GM12872 (cell line): ENCODE measurements at regions not wholly inside any gene's neighbourhood (a gene's known extent, or its start where the extent isn't known, plus 50 kb on each side); places are given as distances from the start of the nearest gene placed in this dataset.

ENCODE experiments used
- TF ChIP-seq, protein P1 (sequence below): IDR thresholded peaks from 3 replicates; pipeline ENCODE4 v1.5.1; 2011; ENCODE audit warnings: low read depth, mild to moderate bottlenecking, low read length, moderate library complexity; ENCODE audit not compliant: insufficient read depth

- TF ChIP-seq, protein P1, sequence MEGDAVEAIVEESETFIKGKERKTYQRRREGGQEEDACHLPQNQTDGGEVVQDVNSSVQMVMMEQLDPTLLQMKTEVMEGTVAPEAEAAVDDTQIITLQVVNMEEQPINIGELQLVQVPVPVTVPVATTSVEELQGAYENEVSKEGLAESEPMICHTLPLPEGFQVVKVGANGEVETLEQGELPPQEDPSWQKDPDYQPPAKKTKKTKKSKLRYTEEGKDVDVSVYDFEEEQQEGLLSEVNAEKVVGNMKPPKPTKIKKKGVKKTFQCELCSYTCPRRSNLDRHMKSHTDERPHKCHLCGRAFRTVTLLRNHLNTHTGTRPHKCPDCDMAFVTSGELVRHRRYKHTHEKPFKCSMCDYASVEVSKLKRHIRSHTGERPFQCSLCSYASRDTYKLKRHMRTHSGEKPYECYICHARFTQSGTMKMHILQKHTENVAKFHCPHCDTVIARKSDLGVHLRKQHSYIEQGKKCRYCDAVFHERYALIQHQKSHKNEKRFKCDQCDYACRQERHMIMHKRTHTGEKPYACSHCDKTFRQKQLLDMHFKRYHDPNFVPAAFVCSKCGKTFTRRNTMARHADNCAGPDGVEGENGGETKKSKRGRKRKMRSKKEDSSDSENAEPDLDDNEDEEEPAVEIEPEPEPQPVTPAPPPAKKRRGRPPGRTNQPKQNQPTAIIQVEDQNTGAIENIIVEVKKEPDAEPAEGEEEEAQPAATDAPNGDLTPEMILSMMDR, result no peak
Measured at GRCh38 chr16:85344502-85345128, 232.3 kb upstream of the CIBAR2 start.

DNA sequence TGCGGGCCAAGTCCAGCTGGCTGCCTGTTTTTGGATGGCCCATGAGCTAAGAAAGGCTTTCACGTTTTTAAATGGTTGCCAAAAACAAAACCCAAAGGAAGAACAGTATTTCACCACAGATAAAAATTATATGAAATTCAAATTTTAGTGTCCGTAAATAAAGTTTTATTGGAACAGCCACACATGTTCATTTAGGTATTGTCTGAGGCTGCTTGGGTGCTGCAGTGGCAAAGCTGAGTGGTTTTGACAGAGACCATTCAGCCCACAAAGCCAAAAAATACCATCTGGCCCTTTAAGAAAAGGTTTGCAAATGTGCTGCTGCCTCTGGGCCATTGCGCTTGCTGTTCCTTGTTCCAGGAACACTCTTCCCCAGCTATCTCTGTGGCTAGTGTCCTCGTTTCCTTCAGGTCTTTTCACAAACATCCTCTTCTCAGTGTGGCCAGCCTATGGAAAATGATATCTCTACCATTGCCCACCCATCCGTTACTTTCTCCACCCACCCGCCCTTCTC, 232.9 kb upstream of the CIBAR2 start:
- TF ChIP-seq, protein P1, result no peak

DNA sequence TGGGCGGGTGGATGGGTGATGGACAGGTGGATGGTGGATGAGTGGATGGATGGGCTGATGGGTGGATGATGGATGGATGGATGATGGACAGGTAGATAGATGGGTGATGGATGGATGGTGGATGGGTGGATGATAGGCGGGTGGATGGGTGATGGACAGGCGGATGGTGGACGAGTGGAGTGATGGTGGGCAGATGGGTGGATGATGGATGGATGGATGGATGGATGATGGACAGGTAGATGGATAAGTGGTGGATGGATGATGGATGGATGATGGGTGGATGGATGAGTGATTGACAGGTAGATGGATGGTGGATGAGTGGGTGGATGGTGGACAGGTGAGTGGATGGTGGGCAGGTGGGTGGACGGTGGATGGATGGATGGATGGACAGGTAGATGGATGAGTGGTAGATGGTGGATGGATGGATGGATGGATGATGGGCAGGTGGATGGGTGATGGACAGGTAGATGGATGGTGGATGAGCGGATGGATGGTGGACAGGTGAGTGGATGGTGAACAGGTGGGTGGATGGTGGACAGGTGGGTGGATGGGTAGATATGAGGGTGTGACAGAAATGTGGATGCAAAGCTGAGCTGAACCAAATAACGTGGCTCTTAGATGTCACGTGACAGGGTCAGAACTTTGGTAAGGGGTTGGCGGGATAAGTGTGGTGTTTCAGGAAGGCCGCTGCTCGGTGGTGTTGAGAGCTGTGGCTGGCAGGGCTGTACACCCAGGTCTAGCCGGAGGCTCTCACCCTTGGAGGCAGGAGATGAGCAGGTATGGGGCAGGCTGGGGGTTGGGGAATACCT, 234.3 kb upstream of the CIBAR2 start:
- TF ChIP-seq, protein P1, result no peak

GRCh38 chr16:85347213-85347591, 234.9 kb upstream of the CIBAR2 start:
- TF ChIP-seq, protein P1, result peak; percentile 44

GRCh38 chr16:85348065-85348840, 236.0 kb upstream of the CIBAR2 start:
- TF ChIP-seq, protein P1, result no peak

DNA sequence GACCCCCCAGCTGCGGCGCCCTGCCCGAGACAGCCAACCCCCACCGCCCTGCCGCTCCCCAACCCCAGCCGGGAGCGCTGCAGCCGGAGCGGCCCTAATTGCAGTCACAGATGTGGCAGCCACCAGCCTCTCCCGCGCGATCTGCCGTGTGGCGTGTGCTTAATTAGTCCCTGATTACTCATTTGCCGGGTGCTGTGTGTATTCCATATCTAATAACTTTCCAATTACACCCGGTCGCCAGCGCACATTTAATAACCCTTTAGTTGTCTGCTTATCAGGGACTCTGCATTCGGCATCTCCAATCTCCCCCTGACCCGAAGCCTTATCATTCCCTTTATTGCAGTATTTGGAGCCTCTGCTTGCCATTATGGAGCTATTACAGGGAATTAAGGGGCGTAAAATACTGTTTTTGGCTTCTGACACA, 236.7 kb upstream of the CIBAR2 start:
- TF ChIP-seq, protein P1, result no peak
